Heart right ventricle (tissue), 16 donors: ENCODE measurements at regions not wholly inside any gene's neighbourhood (a gene's known extent, or its start where the extent isn't known, plus 50 kb on each side); places are given as distances from the start of the nearest gene placed in this dataset.

Experiments used
- ATAC-seq, 8 donors: fragments of 200-7000 bp; cut with Tn5 transposase; one replicate each; pipeline ENCODE4 v1.9.1; 2020; ENCODE audit warnings: mild to moderate bottlenecking in 8 of 8, moderate library complexity in 8 of 8, moderate number of reproducible peaks in 1 of 8
- DNase-seq, 2 donors: peaks; one replicate each; pipeline ENCODE4 v3.0.0-alpha.2; 2020
- H3K27ac ChIP-seq, 10 donors: fragments of 200-600 bp; sonication (generic) in 2 of 10; one replicate each; pipeline versions ENCODE4 v1.5.0 to v1.8.0; 2020 to 2022; ENCODE audit warnings: mild to moderate bottlenecking in 3 of 10
- H3K27me3 ChIP-seq, 7 donors: fragments of 200-600 bp; one replicate each; pipeline ENCODE4 v1.8.0; 2021 to 2022; ENCODE audit warnings: mild to moderate bottlenecking in 2 of 7
- H3K36me3 ChIP-seq, 9 donors: fragments of 200-600 bp; sonication (generic) in 1 of 9; one replicate each; pipeline versions ENCODE4 v1.5.0 to v1.8.0; 2020 to 2022; ENCODE audit warnings: mild to moderate bottlenecking in 2 of 9
- H3K4me1 ChIP-seq, 9 donors: fragments of 200-600 bp; sonication (generic) in 1 of 9; one replicate each; pipeline versions ENCODE4 v1.5.0 to v1.8.0; 2020 to 2022; ENCODE audit warnings: mild to moderate bottlenecking in 4 of 9
- H3K4me3 ChIP-seq, 10 donors: fragments of 200-600 bp; sonication (generic) in 2 of 10; one replicate each; pipeline versions ENCODE4 v1.5.0 to v1.8.0; 2020 to 2022; ENCODE audit warnings: mild to moderate bottlenecking in 7 of 10, moderate library complexity in 2 of 10
- H3K9me3 ChIP-seq, 11 donors: fragments of 200-600 bp in 10 of 11; sonication (generic) in 2 of 11; one replicate each; pipeline versions ENCODE4 v1.5.0 to v1.8.0; 2013 to 2022; ENCODE audit warnings: mild to moderate bottlenecking in 2 of 11, control low read depth in 1 of 11, moderate library complexity in 1 of 11
- CTCF ChIP-seq, 9 donors: fragments of 200-600 bp; sonication (generic) in 2 of 9; IDR thresholded peaks; one replicate each; pipeline versions ENCODE4 v1.5.0 to v1.8.0; 2021 to 2022; ENCODE audit warnings: antibody characterized with exemption in 9 of 9, mild to moderate bottlenecking in 5 of 9, moderate library complexity in 1 of 9
- WGBS, 2 donors: extraction: QIAGEN DNeasy Blood & Tissue Kit; methylation state at CpG; one replicate each; pipeline ENCODE4 v1.1.7; 2013; ENCODE audit warnings: inconsistent platforms in 1 of 2; 5-methylcytosine and 5-hydroxymethylcytosine counted together
- intact Hi-C, 10 donors: fragments of 100-400 bp; cut with DNase I; formaldehyde crosslinking; loops; one replicate each; pipeline versions ENCODE4 v1.11.1 to v1.14.2; 2022
- donor health status: Arrhythmogenic right ventricular cardiomyopathy.
- donor health status: ischemic (EF 13 %, LVEDD 7.1; RV severe dilation, severe dysfunction).
- donor health status: healthy with polysubstance abuse.
- donor health status: DM: no; HTN: yes; CAD: no.
- donor health status: DM: no; HTN: no; CAD: no.
- donor health status: ischemic (EF 25% LVEDD 6.9; RV normal size, moderate dysfunction).
- donor health status: ischemic (EF 25% LVEDD 5.7; RV mildly dilated, moderate dysfunction).
- donor health status: healthy.
- donor health status: DM: yes; HTN: yes; CAD: no.
- donor health status: Ischemic cardiomyopathy.
- donor health status: ischemic (EF 35%, LVEDD 5.7; RV mildly dilated, moderate dysfunction).
- donor health status: nonischemic (EF 11% LVEDD 7.7; RV severe dilation, severe dysfunction).
- donor health status: DM: yes; HTN: yes; CAD: no.
- donor health status: PGD.
- donor health status: ischemic (EF 29% LVEDD 5.4; RV normal size, mild dysfunction).
- donor health status: nonischemic (EF 23%, LVEDD 6.1; RV moderate dilation, normal function).

GRCh38 chr7:21261627-21262594, 166.0 kb upstream of the SP4 start:
- 16 to 44% methylated on average over 9 of the region's 9 CpGs for WGBS, 2 donors
- intact Hi-C loops: loop anchor here in 4 of 10 donors (2.0 to 10.0 kb wide), 5 partner anchors 243 to 820 kb away; no protein-coding TSS in a partner anchor

DNA sequence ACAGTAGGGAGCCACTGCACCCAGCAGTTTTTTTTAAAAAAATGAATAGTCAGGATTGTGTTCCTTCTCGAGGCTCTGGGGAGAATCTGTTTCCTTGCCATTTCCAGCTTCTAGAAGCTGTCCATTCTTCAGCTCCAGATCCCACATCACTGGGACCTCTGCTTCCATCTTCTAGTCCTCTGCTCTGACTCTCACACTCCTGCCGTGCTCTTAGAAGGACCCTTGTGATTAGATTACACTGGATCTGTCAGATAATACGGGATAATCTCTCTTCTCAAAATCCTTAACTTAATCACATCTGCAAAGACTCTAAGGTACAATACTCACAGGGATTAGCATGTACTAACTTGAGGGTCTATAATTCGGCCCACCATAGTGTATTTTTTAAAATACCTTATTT, 158.9 kb upstream of the SP4 start:
- intact Hi-C loops: loop anchor here in 1 of 10 donors (10.0 kb wide), 2 partner anchors 236 to 736 kb away; no protein-coding TSS in a partner anchor
- H3K4me3 ChIP-seq: no peak overlapping the region
- 63 to 68% methylated on average over 4 of the region's 4 CpGs for WGBS, 2 donors

More at GRCh38 chr7:21261627-21262594, 166.0 kb upstream of the SP4 start:
- DNase-seq (peak in 1 of 2 donors; percentile 6), ATAC-seq (no peak)
- no peaks in the 10 kb centered on the region for H3K36me3 ChIP-seq
- no peaks in the 10 kb centered on the region for H3K4me1 ChIP-seq
- peak in 8 of 9 donors; percentile 8 to 49 (median 40) for TF ChIP-seq CTCF (IDR thresholded peaks at IDR 0.05)
- peaks cover 0 to 37% (median 5%) of the 10 kb centered on the region in 7 donors for H3K27me3 ChIP-seq
- H3K4me3 ChIP-seq: no peak overlapping the region
- no peaks in the 10 kb centered on the region for H3K9me3 ChIP-seq
- H3K27ac ChIP-seq: no peak overlapping the region

DNA sequence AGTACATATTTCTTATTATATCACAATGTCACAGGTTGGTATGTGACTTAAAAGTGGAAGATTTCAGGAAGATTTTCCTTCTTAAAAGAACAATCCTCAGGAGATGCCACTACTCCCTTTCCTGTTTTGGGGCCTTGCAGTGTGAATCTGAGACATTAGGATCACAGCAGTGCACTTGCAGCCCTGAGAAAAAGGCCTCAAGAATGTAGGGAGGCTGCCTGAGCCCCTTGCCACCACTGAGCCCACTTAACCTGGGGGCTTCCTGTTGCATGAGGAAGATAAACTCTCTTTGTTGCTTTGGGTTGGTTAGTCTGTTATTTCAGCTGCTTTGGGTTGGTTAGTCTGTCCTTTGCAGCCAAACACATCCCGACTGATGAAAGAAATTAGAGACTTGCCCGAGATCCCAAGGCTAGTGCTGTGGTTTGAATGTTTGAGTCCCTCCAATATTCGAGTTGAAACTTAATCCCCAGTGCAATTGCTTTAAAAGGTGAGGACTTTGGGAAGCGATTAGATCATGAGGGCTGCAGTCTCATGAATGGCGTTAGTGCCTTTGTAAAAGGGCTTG, 151.3 kb upstream of the SP4 start:
- intact Hi-C loops: no loop called here
- no peak overlapping the region for H3K4me3 ChIP-seq
- peaks cover 0 to 4% (median 0%) of the 10 kb centered on the region in 7 donors for H3K27me3 ChIP-seq
- no peaks in the 10 kb centered on the region for H3K9me3 ChIP-seq
- no peak for ATAC-seq
- 49 to 52% methylated on average over 5 of the region's 5 CpGs for WGBS, 2 donors
- H3K27ac ChIP-seq: no peak overlapping the region
- TF ChIP-seq CTCF (IDR thresholded peaks at IDR 0.05): no peak
- H3K4me1 ChIP-seq: no peaks in the 10 kb centered on the region
- H3K36me3 ChIP-seq: no peaks in the 10 kb centered on the region
- DNase-seq: no peak

More for the DNA sequence above, 158.9 kb upstream of the SP4 start:
- Histone ChIP-seq H3K27ac (no peak overlapping the region), H3K36me3 (no peaks in the 10 kb centered on the region), H3K27me3 (peaks cover 0 to 4% (median 0%) of the 10 kb centered on the region in 7 donors), H3K4me1 (no peaks in the 10 kb centered on the region), H3K9me3 (no peaks in the 10 kb centered on the region)
- ATAC-seq (no peak), DNase-seq (no peak)
- no peak for TF ChIP-seq CTCF (IDR thresholded peaks at IDR 0.05)

GRCh38 chr7:21278944-21279343, 148.9 kb upstream of the SP4 start:
- DNase-seq: no peak
- Histone ChIP-seq H3K4me1 (no peaks in the 10 kb centered on the region), H3K9me3 (no peaks in the 10 kb centered on the region), H3K27me3 (peaks cover 0 to 4% (median 0%) of the 10 kb centered on the region in 7 donors), H3K36me3 (no peaks in the 10 kb centered on the region), H3K27ac (no peak overlapping the region), H3K4me3 (no peak overlapping the region)
- no peak for TF ChIP-seq CTCF (IDR thresholded peaks at IDR 0.05)
- ATAC-seq: no peak
- WGBS, 2 donors: 93 to 96% methylated on average over 3 of the region's 3 CpGs
- intact Hi-C loops: no loop called here
